GM12878 (cell line): ENCODE measurements at regions not wholly inside any gene's neighbourhood (a gene's known extent, or its start where the extent isn't known, plus 50 kb on each side); places are given as distances from the start of the nearest gene placed in this dataset.

ENCODE experiments used
- ATAC-seq: fragments of 200-7000 bp; cut with Tn5 transposase; 3 replicates; pipeline ENCODE4 v1.9.1; 2020; ENCODE audit warnings: mild to moderate bottlenecking, moderate library complexity
- BruUV-seq: library from RNA; stranded (reverse); fragments of 400-500 nt; replicated peaks from 2 replicates; lab custom pipeline; 2021; lab: Mats Ljungman, UMichigan
- CTCF ChIA-PET: fragments of 300-600 bp; sonication (Branson Sonifier 250); formaldehyde crosslinking; extraction: SDS; loops from one replicate; lab custom pipeline; 2021; ENCODE audit warnings: inconsistent platforms; lab: Yijun Ruan, JAX
- POLR2A ChIA-PET: fragments of 350-600 bp; formaldehyde crosslinking; extraction: SDS; loops from one replicate; lab custom pipeline; 2021; ENCODE audit warnings: inconsistent platforms; lab: Charles Lee
- RAD21 ChIA-PET: fragments of 300-600 bp; sonication (Branson Sonifier 250); formaldehyde crosslinking; loops from one replicate; lab custom pipeline; 2023; ENCODE audit warnings: antibody characterized with exemption; ENCODE audit not compliant: unreplicated experiment; lab: Charles Lee
- SMC1A ChIA-PET: fragments of 300-600 bp; sonication (Branson Sonifier 250); formaldehyde crosslinking; loops from one replicate; lab custom pipeline; 2023; ENCODE audit not compliant: unreplicated experiment, uncharacterized antibody; lab: Charles Lee
- DNase-seq: peaks from one replicate; pipeline ENCODE4 v3.0.0-alpha.2; 2011; ENCODE audit warnings: low read depth, low spot score
- FAIRE-seq: peaks from 3 replicates; lab custom pipeline; 2011; peaks lifted over from hg19 to GRCh38; lab: Jason Lieb, UNC
- H2AFZ ChIP-seq: 2 replicates; pipeline ENCODE4 v1.6.0; 2011; ENCODE audit warnings: low read depth, low read length, control low read depth; ENCODE audit not compliant: control insufficient read depth
- H3K27ac ChIP-seq: 2 replicates; pipeline ENCODE4 v1.5.1; 2011; ENCODE audit warnings: control low read depth; ENCODE audit not compliant: control insufficient read depth, insufficient read depth
- H3K27me3 ChIP-seq, 2 experiments: replicated peaks in 1 of 2; 2 replicates each; pipeline versions ENCODE4 v1.6.0 to v1.6.1; 2011; ENCODE audit warnings: low read length in 1 of 2; ENCODE audit not compliant: control insufficient read depth in 2 of 2, insufficient read depth in 2 of 2
- H3K36me3 ChIP-seq, 2 experiments: 2 replicates each; pipeline ENCODE4 v1.5.1; 2011; ENCODE audit warnings: low read length in 1 of 2; ENCODE audit not compliant: control insufficient read depth in 2 of 2, insufficient read depth in 2 of 2
- H3K4me1 ChIP-seq: 2 replicates; pipeline ENCODE4 v1.6.1; 2011; ENCODE audit warnings: mild to moderate bottlenecking, low read length, moderate library complexity, mixed read lengths; ENCODE audit not compliant: control insufficient read depth, insufficient read depth
- H3K4me2 ChIP-seq: 2 replicates; pipeline ENCODE4 v1.6.0; 2011; ENCODE audit warnings: control low read depth; ENCODE audit not compliant: control insufficient read depth, insufficient read depth
- H3K4me3 ChIP-seq: fragments of 200-600 bp; sonication (generic); 2 replicates; pipeline ENCODE4 v1.5.1; 2016
- H3K79me2 ChIP-seq: 2 replicates; pipeline ENCODE4 v1.6.0; 2011; ENCODE audit warnings: low read length; ENCODE audit not compliant: control insufficient read depth, insufficient read depth
- H3K9ac ChIP-seq: 2 replicates; pipeline ENCODE4 v1.8.0; 2011; ENCODE audit warnings: low read length, control low read depth, mixed read lengths; ENCODE audit not compliant: control insufficient read depth, insufficient read depth
- H3K9me3 ChIP-seq: replicated peaks from 3 replicates; pipeline ENCODE4 v1.5.1; 2011; ENCODE audit warnings: mild to moderate bottlenecking, low read length; ENCODE audit not compliant: control insufficient read depth, insufficient read depth
- H4K20me1 ChIP-seq: 2 replicates; pipeline ENCODE4 v1.6.0; 2011; ENCODE audit not compliant: control insufficient read depth, insufficient read depth
- CREB1 ChIP-seq: IDR thresholded peaks from 2 replicates; pipeline ENCODE4 v1.6.1; 2012; ENCODE audit warnings: low read depth, mild to moderate bottlenecking, inconsistent platforms
- KAT2A ChIP-seq: conservative IDR thresholded peaks from 2 replicates; pipeline ENCODE4 v1.6.1; 2011; ENCODE audit warnings: low read depth, low read length; ENCODE audit not compliant: control insufficient read depth
- SPI1 ChIP-seq: IDR thresholded peaks from 2 replicates; pipeline ENCODE4 v1.6.1; 2011; ENCODE audit warnings: low read depth, mild to moderate bottlenecking, low read length, moderate library complexity, borderline replicate concordance; ENCODE audit not compliant: insufficient read depth
- SRF ChIP-seq, 2 experiments: IDR thresholded peaks; 2 replicates each; pipeline ENCODE4 v1.6.1; 2011; ENCODE audit warnings: low read depth in 2 of 2, low read length in 2 of 2, mild to moderate bottlenecking in 1 of 2, moderate library complexity in 1 of 2
- WGBS: methylation state at CpG from one replicate; pipeline ENCODE4 v1.1.6; 2016; ENCODE audit warnings: low lambda C conversion rate; ENCODE audit not compliant: insufficient replicate concordance, insufficient coverage; ENCODE audit errors: missing lambda C conversion rate; 5-methylcytosine and 5-hydroxymethylcytosine counted together
- in situ Hi-C: fragments of 300-500 bp; cut with MboI; formaldehyde crosslinking; loops from 9 replicates; pipeline ENCODE4 v1.14.3; 2018; ENCODE audit warnings: mixed read lengths
- intact Hi-C: fragments of 100-400 bp; cut with micrococcal nuclease; formaldehyde crosslinking; loops from one replicate; pipeline ENCODE4 v1.14.2; 2022; ENCODE audit not compliant: unreplicated experiment

- H3K36me3 ChIP-seq, result no peaks in the 10 kb centered on the region
- no peak overlapping the region for H3K4me3 ChIP-seq
- H2AFZ ChIP-seq, result no peak overlapping the region
- no peak overlapping the region for H3K27ac ChIP-seq
- FAIRE-seq (no peak), DNase-seq (no peak), ATAC-seq (no peak)
- peaks cover 4% of the 10 kb centered on the region; the same call in 1 of the 2 replicates for H3K4me1 ChIP-seq
- RAD21 ChIA-PET, result no interaction called here
- CTCF ChIA-PET, result no interaction called here
- no peaks in the 10 kb centered on the region for H3K9me3 ChIP-seq
- H3K9ac ChIP-seq, result no peak overlapping the region
- TF ChIP-seq SPI1 (peak; percentile 17; the same call in 1 of the 2 replicates), KAT2A (no peak)
- POLR2A ChIA-PET, result interaction anchor here (0.6 kb wide), 1 partner anchor 828 kb away, joined by 3 read pairs; no protein-coding TSS in a partner anchor
- H4K20me1 ChIP-seq, result no peaks in the 10 kb centered on the region
- H3K27me3 ChIP-seq, result no peaks in the 10 kb centered on the region
- in situ Hi-C loops (no loop called here), intact Hi-C loops (no loop called here)
- SMC1A ChIA-PET, result interaction anchor here (0.6 kb wide), 1 partner anchor 481 kb away, joined by 3 read pairs; no protein-coding TSS in a partner anchor
- WGBS, result 13% methylated on average over 1 of the region's 1 CpG
- H3K79me2 ChIP-seq, result no peaks in the 10 kb centered on the region
- no TSS peak for BruUV-seq
- H3K4me2 ChIP-seq, result no peak overlapping the region
These were observed 257.1 kb downstream of the SOX4 start for GRCh38 chr6:21850691-21851090.

GRCh38 chr6:21855811-21856455 lies 262.4 kb downstream of the SOX4 start:
- Histone ChIP-seq H3K27me3 (no peaks in the 10 kb centered on the region), H4K20me1 (no peaks in the 10 kb centered on the region), H3K79me2 (no peaks in the 10 kb centered on the region), H3K9me3 (no peaks in the 10 kb centered on the region), H3K36me3 (no peaks in the 10 kb centered on the region), H3K27ac (no peak overlapping the region), H3K9ac (no peak overlapping the region), H3K4me2 (no peak overlapping the region), H3K4me3 (no peak overlapping the region), H2AFZ (no peak overlapping the region), H3K4me1 (no peaks in the 10 kb centered on the region)
- intact Hi-C loops, result no loop called here
- no peak for TF ChIP-seq SRF (IDR thresholded peaks at IDR 0.05; ENCODE audit: low read depth in 2 of 2, low read length in 2 of 2)
- no peak for TF ChIP-seq CREB1
- no peak for ATAC-seq
- WGBS, result 22% methylated on average over 6 of the region's 6 CpGs
- in situ Hi-C loops, result no loop called here
- ChIA-PET POLR2A (no interaction called here), SMC1A (interaction anchor here (2.6 kb wide), 1 partner anchor 8 kb away, joined by 16 read pairs; no protein-coding TSS in a partner anchor), RAD21 (interaction anchor here (1.3 kb wide), 1 partner anchor 9 kb away, joined by 4 read pairs; no protein-coding TSS in a partner anchor), CTCF (interaction anchor here (1.0 to 1.1 kb wide), 2 partner anchors 8 to 9 kb away, joined by 3 to 4 read pairs; no protein-coding TSS in a partner anchor)
- BruUV-seq, result no TSS peak
- FAIRE-seq, result peak; percentile 35
- DNase-seq, result no peak
